ENCODE measurements at regions not wholly inside any gene's neighbourhood (a gene's known extent, or its start where the extent isn't known, plus 50 kb on each side); places are given as distances from the start of the nearest gene placed in this dataset.

- no peak for TF ChIP-seq POLR2A (IDR thresholded peaks at IDR 0.05)
- TF ChIP-seq CTCF (IDR thresholded peaks at IDR 0.05) = no peak
Measured at GRCh38 chr7:25853314-25853713, 298.7 kb upstream of the NFE2L3 start.

Data from breast epithelium (tissue), 3 donors.